ENCODE measurements at regions not wholly inside any gene's neighbourhood (a gene's known extent, or its start where the extent isn't known, plus 50 kb on each side); places are given as distances from the start of the nearest gene placed in this dataset.

GRCh38 chr2:146228020-146228393 is 1616.8 kb upstream of the ACVR2A start:
- Histone ChIP-seq H2AFZ (no peak overlapping the region), H3K79me2 (replicated peaks; ENCODE audit: insufficient read depth) (no peaks in the 10 kb centered on the region), H3K4me2 (no peak overlapping the region), H3K9me2 (ENCODE audit: insufficient read depth) (no peaks in the 10 kb centered on the region), H3K4me1 (ENCODE audit: insufficient read depth) (no peaks in the 10 kb centered on the region), H4K20me1 (replicated peaks; ENCODE audit: insufficient read depth) (no peaks in the 10 kb centered on the region), H3K4me3 (no peak overlapping the region), H3K27ac (ENCODE audit: low read depth) (no peak overlapping the region), H3F3A (replicated peaks; ENCODE audit: low read depth) (no peaks in the 10 kb centered on the region), H3K36me3 (ENCODE audit: insufficient read depth) (no peaks in the 10 kb centered on the region), H3K27me3 (ENCODE audit: insufficient read depth) (no peaks in the 10 kb centered on the region)
- no peaks in the 10 kb centered on the region for H3K27me3 Mint-ChIP-seq (ENCODE audit: insufficient read depth, low read depth, poor library complexity)
- H3K27ac Mint-ChIP-seq: no peak overlapping the region
- no peaks in the 10 kb centered on the region for H3K4me1 Mint-ChIP-seq
- H3K4me3 Mint-ChIP-seq: no peak overlapping the region
- H3K9me3 Mint-ChIP-seq: no peaks in the 10 kb centered on the region
- ATAC-seq (no peak), DNase-seq (ENCODE audit: low spot score) (no peak)
- H3K36me3 Mint-ChIP-seq (ENCODE audit: low read depth): no peaks in the 10 kb centered on the region
- no peak for TF ChIP-seq JUNB (IDR thresholded peaks at IDR 0.05; ENCODE audit: unreplicated experiment)
- TF ChIP-seq EZH2 (IDR thresholded peaks at IDR 0.05; ENCODE audit: low read depth, unreplicated experiment): no peak
- TF ChIP-seq REST (IDR thresholded peaks at IDR 0.05; ENCODE audit: unreplicated experiment): no peak
- no peak for TF ChIP-seq ETS1 (IDR thresholded peaks at IDR 0.05)
- no peak for TF ChIP-seq ZNF331 (CRISPR knock-in tag; IDR thresholded peaks at IDR 0.05; ENCODE audit: low read depth)
- TF ChIP-seq CTCF (conservative IDR thresholded peaks at IDR 0.05; ENCODE audit: low read depth in 2 of 2): no peak
- no peak for TF ChIP-seq NANOG (IDR thresholded peaks at IDR 0.05; ENCODE audit: borderline replicate concordance)
- no peak for TF ChIP-seq POLR2AphosphoS5 (IDR thresholded peaks at IDR 0.05; ENCODE audit: low read depth)
- TF ChIP-seq STAT1 (IDR thresholded peaks at IDR 0.05; ENCODE audit: unreplicated experiment): no peak
- no peak for TF ChIP-seq ZNF462 (CRISPR knock-in tag; IDR thresholded peaks at IDR 0.05)
- TF ChIP-seq CREB1 (CRISPR knock-in tag; IDR thresholded peaks at IDR 0.05; ENCODE audit: low read depth): no peak
- no peak for TF ChIP-seq EZH2phosphoT487 (IDR thresholded peaks at IDR 0.05; ENCODE audit: unreplicated experiment)
- TF ChIP-seq ZNF114 (CRISPR knock-in tag; IDR thresholded peaks at IDR 0.05): no peak

Data from GM23338 (cell line).